ENCODE measurements at regions not wholly inside any gene's neighbourhood (a gene's known extent, or its start where the extent isn't known, plus 50 kb on each side); places are given as distances from the start of the nearest gene placed in this dataset.

GRCh38 chr2:150809103-150809502, 321.6 kb upstream of the RND3 start:
- Histone ChIP-seq H3K79me2 (no peaks in the 10 kb centered on the region), H3K27me3 (no peaks in the 10 kb centered on the region), H3K27ac (no peak overlapping the region), H3K4me3 (no peak overlapping the region), H3K36me3 (replicated peaks; ENCODE audit: insufficient read depth, low read depth) (no peaks in the 10 kb centered on the region), H3K4me1 (ENCODE audit: insufficient read depth) (peaks cover 13% of the 10 kb centered on the region), H3K4me2 (no peak overlapping the region), H2AFZ (no peak overlapping the region), H4K20me1 (ENCODE audit: insufficient read depth, poor library complexity, severe bottlenecking) (no peaks in the 10 kb centered on the region), H3K9me2 (replicated peaks; ENCODE audit: insufficient read depth) (no peaks in the 10 kb centered on the region), H3K9me3 (ENCODE audit: low read depth) (no peaks in the 10 kb centered on the region)
- WGBS (ENCODE audit: low lambda C conversion rate, missing lambda C conversion rate) = 50% methylated on average over 2 of the region's 2 CpGs
- no peak for DNase-seq (ENCODE audit: low spot score)
- TF ChIP-seq EZH2phosphoT487 (IDR thresholded peaks at IDR 0.05; ENCODE audit: low read depth, severe bottlenecking, unreplicated experiment) = no peak
- TF ChIP-seq CTCF (IDR thresholded peaks at IDR 0.05; ENCODE audit: poor library complexity) = no peak
- no peak for TF ChIP-seq EZH2 (IDR thresholded peaks at IDR 0.05; ENCODE audit: borderline replicate concordance)

GRCh38 chr2:150806336-150806735, 318.9 kb upstream of the RND3 start:
- no peak for TF ChIP-seq EZH2 (IDR thresholded peaks at IDR 0.05; ENCODE audit: borderline replicate concordance)
- TF ChIP-seq CTCF (IDR thresholded peaks at IDR 0.05; ENCODE audit: poor library complexity) = no peak
- no peak for TF ChIP-seq EZH2phosphoT487 (IDR thresholded peaks at IDR 0.05; ENCODE audit: low read depth, severe bottlenecking, unreplicated experiment)
- no peak overlapping the region for H3K27ac ChIP-seq
- WGBS (ENCODE audit: low lambda C conversion rate, missing lambda C conversion rate) = 62% methylated on average over 4 of the region's 4 CpGs
- no peaks in the 10 kb centered on the region for H4K20me1 ChIP-seq (ENCODE audit: insufficient read depth, poor library complexity, severe bottlenecking)
- no peak overlapping the region for H3K4me2 ChIP-seq
- H3K36me3 ChIP-seq (replicated peaks; ENCODE audit: insufficient read depth, low read depth) = no peaks in the 10 kb centered on the region
- DNase-seq (ENCODE audit: low spot score) = no peak
- no peaks in the 10 kb centered on the region for H3K9me3 ChIP-seq (ENCODE audit: low read depth)
- no peak overlapping the region for H2AFZ ChIP-seq
- H3K4me1 ChIP-seq (ENCODE audit: insufficient read depth) = no peaks in the 10 kb centered on the region
- no peak overlapping the region for H3K4me3 ChIP-seq
- no peaks in the 10 kb centered on the region for H3K9me2 ChIP-seq (replicated peaks; ENCODE audit: insufficient read depth)
- H3K79me2 ChIP-seq = no peaks in the 10 kb centered on the region
- H3K27me3 ChIP-seq = no peaks in the 10 kb centered on the region

GRCh38 chr2:150803689-150804398, 316.4 kb upstream of the RND3 start:
- Histone ChIP-seq H3K4me3 (no peak overlapping the region), H3K36me3 (replicated peaks; ENCODE audit: insufficient read depth, low read depth) (no peaks in the 10 kb centered on the region), H3K9me3 (ENCODE audit: low read depth) (no peaks in the 10 kb centered on the region), H3K79me2 (no peaks in the 10 kb centered on the region), H3K4me2 (no peak overlapping the region), H3K27me3 (no peaks in the 10 kb centered on the region), H3K27ac (no peak overlapping the region), H3K9me2 (replicated peaks; ENCODE audit: insufficient read depth) (no peaks in the 10 kb centered on the region), H3K4me1 (ENCODE audit: insufficient read depth) (no peaks in the 10 kb centered on the region), H4K20me1 (ENCODE audit: insufficient read depth, poor library complexity, severe bottlenecking) (no peaks in the 10 kb centered on the region), H2AFZ (no peak overlapping the region)
- TF ChIP-seq EZH2phosphoT487 (IDR thresholded peaks at IDR 0.05; ENCODE audit: low read depth, severe bottlenecking, unreplicated experiment) (no peak), CTCF (IDR thresholded peaks at IDR 0.05; ENCODE audit: poor library complexity) (no peak), EZH2 (IDR thresholded peaks at IDR 0.05; ENCODE audit: borderline replicate concordance) (no peak)
- DNase-seq (ENCODE audit: low spot score) = no peak
- 71% methylated on average over 6 of the region's 6 CpGs for WGBS (ENCODE audit: low lambda C conversion rate, missing lambda C conversion rate)
